Astrocyte (in vitro differentiated cells and primary cell): ENCODE measurements at regions not wholly inside any gene's neighbourhood (a gene's known extent, or its start where the extent isn't known, plus 50 kb on each side); places are given as distances from the start of the nearest gene placed in this dataset.

Source experiments
- CTCF ChIP-seq: IDR thresholded peaks from 2 replicates; pipeline ENCODE4 v1.5.1; 2011; ENCODE audit warnings: low read depth, mild to moderate bottlenecking, inconsistent platforms, low read length, moderate library complexity; ENCODE audit not compliant: insufficient read depth
- EZH2 ChIP-seq: IDR thresholded peaks from 2 replicates; pipeline ENCODE4 v1.6.1; 2012; ENCODE audit warnings: mild to moderate bottlenecking, low read length, inconsistent platforms; ENCODE audit not compliant: insufficient read depth

DNA sequence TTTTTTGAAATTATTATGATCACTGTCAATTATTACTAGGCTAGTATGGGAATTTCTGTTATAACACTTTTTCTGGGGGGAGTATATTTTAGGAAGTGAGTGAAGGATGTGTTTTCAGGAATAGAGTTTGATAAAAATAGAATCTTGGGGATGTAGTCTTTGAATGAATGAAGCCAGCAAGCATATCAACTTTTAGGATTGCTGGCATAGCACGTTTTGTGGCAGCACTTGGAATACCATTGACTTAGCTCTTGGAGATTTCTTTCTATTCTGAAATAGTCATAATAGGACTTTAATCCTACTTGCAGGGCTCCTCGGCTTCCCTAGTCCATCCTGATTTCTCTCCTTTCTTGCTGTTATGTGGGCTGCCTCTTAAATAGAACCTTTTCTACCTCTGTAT lies 141.6 kb downstream of the DACT1 start:
- TF ChIP-seq CTCF (no peak), EZH2 (no peak)
